HG02623 (cell line): ENCODE measurements at regions not wholly inside any gene's neighbourhood (a gene's known extent, or its start where the extent isn't known, plus 50 kb on each side); places are given as distances from the start of the nearest gene placed in this dataset.

ENCODE experiments used
- ATAC-seq: cut with Tn5 transposase; IDR thresholded peaks from one replicate; pipeline ENCODE4 v1.9.1; 2021; ENCODE audit warnings: moderate library complexity; ENCODE audit not compliant: unreplicated experiment

DNA sequence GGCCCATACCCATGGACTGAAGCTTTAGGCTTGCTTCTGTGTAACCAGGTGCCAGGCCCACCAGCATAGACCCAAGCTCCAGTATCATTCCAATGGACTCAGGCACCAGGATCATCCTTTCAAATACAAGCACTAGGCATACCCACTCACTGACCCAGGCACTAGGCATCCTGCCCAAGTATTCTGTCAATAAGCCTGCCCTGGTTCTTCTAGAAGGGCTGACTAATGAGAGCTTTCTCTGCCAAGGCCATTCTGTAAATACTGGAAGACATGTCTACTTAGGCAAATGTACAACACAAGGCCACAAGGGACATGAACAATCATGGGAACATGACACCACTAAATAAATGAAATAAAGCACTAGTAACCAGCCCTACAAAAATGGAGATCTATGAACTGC is 352.2 kb downstream of the FSCB start:
- no peak for ATAC-seq

DNA sequence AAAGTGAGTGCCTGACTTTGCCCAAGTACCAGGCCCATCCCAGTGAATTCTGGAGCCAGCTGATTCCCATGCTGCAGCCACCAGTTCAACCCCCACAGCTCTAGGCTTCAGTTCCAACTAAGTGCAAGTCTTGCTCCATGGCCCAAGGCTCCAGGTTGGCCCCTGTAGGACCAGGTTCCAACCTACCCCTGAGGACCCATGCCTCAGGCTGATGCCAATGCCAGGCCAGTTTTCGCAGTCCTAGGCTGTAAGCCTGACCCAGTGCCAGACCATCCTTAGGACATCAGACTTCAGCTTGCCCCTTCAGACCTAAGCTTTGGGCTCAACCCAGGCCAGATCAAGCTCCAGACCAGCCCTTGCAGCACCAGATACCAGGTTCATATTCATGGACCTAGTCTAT is 352.6 kb downstream of the FSCB start:
- ATAC-seq, result no peak

DNA sequence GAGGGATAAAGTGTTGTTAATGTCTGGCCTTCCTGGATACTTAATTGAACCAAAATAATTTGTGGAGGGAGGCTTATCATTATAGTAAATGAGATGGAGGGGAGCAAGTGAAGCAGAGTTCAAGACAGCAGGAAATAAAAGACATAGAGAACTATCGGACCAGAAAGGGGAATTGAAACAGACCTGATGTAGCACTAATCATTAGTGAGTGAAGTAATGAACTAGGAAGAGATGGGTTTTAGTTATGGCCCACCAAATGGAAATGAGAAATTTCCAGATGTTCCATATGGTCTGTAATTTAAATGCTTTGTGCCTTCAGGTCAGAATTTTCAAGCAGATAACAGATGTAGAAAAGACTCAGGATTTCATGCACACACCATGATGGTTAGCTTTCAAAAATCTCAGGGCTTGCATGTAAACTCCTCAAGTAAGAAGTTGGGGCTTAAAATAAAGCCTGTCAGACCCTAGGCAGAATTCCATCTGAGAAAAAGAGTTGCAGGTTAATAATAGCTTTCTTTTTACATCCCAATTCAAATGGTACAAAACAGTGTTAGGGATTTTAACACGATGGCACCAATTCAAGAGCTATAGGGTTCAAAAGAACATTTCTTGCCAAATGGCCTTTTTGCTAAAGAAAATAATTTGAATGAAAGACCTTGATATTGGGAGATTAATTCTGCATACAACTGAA is 355.8 kb downstream of the FSCB start:
- no peak for ATAC-seq

DNA sequence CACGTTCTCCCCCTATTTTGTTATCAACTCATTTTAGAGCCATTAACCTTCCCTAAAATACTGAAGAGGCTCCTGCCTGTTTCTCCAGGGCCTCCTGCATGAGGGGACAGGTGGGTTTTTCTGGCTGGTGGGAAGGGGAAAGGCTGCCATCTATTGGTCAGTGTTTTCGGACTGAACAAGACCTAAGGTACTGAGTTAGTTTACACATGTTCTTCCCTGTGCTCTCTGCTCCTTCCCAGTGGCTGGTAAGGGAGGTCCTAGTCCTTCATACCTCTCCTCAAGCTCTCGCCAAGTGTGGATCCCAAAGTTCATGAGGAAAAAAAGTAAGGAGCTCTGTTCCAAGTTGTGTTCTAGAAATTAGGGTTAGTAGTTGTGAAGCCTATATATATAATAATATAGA is 357.5 kb downstream of the FSCB start:
- ATAC-seq, result peak; percentile 66

DNA sequence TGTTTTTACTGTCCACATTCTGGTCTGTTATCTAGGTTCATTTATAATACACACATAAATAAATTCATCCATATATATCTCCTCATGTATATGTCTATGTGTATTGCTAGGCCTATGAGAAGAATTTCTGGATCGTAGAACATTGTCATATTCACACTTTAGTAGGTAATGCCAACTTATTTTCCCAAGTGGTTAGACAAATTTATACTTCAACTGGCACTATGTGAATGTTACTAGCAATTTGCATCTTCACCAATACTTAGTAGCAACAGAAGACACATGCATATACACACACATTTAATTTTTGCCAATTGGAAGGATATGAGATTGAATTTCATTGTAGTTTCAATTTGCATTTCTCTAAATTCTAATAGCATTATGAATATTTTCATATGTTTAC is 365.1 kb downstream of the FSCB start:
- ATAC-seq, result no peak

DNA sequence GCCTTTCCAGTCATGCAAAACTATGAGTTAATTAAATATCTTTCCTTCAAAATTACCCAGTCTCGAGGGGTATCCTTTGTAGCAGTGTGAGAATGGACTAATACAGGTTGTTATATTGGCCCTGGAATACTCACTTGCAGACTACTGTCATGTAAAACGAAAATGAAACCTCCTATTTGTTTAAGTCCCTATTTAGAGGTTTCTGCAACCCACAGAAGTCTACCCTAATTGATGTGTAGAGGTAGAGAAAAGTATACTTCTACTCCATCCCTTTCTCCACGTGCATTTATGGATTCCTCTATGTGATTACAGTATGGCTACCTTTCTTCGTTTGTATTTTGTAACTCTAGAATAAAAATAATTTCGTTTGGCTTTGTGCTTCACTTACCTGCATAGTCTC is 371.1 kb downstream of the FSCB start:
- peak; percentile 58 for ATAC-seq

DNA sequence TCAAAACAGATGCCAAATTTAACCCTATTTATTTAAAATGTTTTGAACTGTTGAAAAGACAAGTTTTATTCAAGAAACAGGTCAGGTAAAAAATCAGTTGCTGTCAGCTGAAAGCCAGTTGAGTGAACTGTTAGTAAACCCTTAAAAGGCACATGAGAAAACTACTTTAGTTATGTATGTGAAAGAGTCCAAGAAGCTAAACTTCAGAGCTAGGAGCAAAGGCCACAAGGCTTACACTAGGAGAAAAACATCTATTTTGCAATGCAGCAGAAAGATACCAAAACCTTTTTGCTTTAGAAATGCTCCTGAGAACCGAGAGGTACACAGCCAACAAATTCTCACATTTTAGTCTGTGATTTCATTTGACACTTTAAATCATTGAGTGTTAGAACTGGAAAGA is 375.2 kb downstream of the FSCB start:
- no peak for ATAC-seq

DNA sequence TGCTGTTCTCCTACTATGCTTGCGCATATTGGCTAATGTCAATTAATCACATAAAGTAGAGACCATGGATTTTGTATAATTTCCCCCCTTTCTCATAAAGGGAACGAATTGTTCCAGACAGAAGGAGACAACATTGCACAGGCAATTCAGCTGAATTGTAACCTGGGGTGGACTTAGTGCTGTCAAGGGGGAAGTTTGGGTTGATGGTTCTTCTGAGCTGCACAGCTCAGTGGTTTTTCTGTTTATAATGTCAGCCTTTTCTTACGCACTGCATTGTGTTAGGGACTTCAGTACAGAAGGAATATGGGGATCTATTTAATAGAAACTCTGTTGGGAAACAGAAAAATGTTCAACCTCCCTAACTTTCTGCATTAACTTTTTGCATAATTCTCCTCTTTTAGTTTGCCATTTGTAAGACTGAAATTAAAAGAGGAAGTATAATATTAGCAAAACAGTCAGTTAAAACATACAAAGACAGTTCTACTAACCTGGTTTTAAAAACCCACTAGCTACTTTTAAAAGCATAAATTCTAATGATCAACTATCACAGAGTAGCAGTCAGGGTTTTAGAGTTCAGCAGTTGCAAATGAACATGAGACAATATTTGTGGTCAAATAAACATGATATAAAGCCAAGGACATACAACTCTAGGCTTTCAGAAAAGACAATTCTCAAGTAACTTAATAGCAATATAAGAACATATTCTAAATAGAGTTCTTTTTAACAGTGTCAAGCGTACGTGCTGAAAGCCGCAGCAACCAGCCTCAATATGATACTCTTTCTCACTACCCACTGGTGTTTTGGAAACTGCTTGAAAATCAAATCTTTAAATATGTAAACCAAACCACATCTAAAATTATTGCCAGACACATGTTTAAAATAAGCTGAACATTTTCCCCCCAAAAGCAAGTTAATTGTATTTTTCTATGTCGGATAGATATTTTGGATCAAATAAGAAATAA is 393.0 kb downstream of the FSCB start:
- peak; percentile 45 for ATAC-seq

DNA sequence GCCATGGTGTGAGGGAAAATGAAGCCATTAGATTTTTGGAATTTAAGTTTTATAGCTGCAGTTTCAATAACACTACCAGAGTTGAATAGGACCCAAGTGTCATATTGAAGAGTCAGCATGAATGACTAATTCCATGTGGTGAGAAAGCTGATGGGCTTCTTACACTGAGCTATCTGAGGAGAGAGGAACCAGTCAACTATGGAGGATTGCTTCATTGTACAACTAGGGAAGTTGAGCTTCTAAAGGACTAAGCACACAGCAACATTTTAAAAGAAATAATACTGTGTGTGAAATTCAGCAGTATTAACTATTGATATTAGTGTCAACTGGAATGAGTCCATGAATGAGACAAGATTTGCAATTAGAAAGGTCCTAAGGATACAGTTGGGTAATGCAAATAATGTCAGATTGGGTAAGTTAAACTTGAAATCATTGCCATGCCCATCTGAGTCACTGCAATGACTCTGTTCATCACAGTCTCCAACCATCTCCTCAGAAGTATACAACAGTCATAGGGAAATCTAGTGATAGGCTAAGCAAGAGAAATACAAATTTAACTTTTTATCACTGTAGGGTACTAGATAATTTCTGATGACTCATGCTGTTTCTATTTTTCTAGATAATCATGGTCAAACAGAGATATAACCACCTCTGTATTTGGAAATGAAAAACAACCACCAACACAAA is 394.2 kb downstream of the FSCB start:
- ATAC-seq, result no peak

DNA sequence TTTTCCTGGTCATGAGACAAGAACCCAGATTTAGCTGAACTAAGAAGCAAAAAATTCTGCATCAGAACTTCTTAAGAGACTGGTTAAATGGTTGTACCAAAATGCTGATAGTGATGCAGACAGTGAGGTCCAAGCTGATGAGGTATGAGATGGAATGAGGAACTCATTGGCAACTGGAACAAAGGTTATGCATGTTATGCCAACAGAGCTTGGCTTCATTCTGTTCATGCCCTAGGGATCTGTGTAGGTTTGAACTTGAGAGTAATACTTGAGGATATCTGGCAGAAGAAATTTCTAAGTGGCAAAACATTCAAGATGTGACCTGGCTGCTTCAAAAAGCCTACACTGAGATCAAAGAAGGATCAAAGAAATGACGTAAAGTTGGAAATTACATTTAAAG is 398.0 kb downstream of the FSCB start:
- ATAC-seq, result no peak

DNA sequence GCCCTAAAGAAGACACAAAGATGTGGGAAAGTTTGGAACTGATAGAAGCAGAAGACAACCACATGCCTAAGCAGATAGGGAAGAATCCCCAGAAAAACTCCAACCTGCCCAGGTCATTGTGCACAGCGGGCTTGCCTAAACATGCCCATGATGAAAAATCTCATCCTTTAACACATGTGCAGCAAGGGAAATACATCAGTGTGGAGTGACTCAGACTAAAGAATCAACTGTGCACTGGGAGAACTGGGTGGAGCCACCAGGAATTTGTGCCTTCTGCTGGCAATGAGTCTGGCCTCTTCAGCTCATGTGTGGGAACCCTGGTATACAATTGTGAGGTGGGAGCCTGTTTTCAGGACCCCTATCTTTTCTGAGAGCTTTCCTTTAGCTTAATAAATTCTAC is 398.5 kb downstream of the FSCB start:
- ATAC-seq, result no peak

DNA sequence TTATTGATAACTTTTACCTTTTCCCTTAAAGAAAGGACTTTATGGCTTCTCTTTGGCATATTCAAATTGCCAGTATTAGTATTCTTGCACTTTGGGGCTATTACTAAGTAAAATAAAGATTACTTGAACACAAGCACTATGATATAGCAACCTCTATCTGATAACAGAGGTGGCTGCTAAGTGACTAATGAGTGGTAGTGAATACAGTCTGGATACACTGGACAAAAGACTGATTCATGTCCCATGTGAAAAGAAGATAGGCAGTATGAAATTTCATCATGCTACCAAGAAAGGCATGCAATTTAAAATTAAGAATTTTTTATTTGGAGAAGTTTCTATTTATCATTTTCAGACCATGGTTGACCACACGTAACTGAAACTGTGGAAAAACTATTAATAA is 399.9 kb downstream of the FSCB start:
- no peak for ATAC-seq

DNA sequence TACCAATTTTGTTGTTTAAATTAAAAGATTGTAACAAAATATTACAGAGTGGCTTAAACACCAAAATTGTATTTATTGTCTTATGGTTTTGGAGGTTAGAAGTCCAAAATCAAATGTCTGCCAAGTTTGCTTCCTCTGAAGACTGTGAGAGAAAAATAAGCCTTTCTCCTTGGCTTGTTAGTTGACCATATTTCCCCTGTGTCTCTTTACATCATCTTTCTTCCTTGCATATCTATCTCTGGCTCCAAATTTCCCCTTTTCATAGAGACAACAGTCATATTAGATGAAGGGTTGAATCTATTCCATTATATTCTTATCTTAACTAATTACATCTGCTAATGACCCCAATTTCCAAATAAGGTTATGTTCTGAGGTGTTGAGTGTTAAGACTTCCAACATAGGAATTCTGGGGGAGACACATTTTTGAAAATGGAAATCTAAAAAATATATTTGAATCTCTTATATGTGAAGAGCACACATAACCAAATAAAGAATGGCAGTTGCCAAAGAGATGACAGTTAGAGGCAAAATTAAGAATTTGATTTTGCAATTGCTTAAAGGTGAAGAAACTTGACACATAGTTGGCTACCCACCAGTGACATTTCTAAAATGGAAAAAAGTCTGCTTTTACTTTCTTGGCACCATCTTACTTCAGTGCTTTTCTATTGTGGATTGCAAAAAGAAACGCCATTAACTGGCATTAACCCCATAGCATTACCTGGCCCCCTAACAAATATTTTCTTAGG is 407.2 kb downstream of the FSCB start:
- no peak for ATAC-seq

DNA sequence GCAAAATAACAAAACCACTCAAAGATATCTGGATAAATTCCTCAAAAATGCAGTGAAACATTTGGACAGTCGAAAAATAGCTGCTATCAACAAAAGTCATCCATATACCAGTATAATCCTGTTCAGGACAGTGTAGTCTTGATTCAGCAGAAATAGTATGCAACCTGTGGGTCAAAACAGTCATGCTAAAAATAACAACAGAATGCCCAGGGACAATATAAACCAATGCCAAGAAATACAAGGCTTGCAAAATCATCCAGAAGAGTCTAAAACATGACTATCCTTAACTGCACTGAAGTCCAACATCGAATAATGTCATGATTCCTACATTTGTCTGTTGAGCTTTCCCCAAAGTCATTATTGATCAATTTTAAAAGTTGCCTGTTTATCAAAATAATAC is 425.9 kb downstream of the FSCB start:
- ATAC-seq, result no peak

DNA sequence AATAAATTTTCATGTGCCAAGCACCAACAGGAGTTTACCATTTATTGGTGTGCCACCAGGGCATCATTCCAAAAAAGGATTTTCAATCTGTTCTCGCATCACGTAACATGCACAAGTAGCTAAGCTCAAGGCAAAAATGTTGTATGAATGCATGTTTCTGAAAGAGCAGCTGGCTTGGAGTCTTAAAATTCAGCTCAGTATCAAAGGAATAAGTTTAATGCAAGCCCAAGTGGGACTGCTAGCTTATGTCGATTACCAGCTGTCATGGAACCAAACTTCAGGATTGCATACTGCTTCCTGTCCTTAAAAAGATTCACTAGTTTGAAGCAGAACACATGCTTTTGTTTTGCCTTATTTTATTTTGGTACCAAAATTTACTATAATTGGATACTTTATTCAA is 437.0 kb downstream of the FSCB start:
- no peak for ATAC-seq

DNA sequence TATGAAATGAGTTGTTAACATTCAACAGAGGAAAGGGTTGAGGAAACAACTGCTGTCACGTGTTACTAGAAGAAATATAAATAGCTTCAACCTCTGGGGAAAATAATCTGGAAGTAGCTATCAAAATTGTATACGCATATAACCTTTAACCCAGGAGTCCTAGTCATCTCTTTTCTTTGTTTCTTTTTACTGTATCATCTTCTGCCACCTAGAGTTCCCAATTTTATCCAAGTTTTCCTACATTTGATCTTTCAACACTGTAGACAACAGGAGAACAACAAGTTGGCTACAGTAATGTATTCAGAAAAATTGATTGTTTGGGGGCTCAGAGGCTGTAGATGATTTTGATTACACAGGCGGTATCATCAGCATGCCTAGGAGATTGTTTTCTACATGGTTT is 453.7 kb downstream of the FSCB start:
- no peak for ATAC-seq

DNA sequence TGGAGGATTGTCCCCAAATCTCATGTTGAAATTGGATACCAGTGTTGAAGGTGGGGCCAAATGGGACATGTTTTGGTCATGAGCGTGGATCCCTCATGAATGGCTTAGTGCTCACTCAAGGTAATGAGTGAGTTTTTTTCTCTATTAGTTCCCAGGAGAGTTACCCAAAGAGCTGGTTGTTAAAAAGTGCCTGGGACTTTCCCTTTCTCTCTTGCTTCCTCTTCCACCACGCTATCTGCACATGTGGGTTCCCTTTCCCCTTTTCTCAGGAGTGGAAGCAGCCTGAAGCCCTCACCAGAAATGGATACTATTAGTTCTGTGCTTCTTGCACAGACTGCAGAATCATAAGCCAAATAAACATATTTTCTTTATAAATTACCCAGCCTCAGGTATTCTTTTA is 465.4 kb downstream of the FSCB start:
- peak; percentile 63 for ATAC-seq

DNA sequence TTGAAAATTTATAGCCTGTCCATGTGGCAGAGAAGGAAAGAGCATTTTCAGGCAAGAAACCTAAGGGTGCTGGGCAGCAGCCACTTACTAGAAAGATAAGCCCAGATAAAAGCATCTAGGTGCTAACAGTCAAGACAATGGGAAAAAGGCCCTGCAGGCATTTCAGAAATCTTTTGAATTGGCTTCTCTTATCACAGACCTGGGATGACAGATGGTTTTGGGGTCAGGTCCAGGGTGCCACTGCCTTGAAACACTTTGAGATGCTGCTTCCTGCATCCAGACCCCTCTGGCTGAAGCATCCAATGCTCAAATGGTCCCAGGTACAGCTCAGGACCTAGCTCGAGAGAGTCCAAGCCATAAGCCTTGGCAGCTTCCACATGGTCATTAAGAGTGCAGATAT is 466.5 kb downstream of the FSCB start:
- ATAC-seq, result no peak

DNA sequence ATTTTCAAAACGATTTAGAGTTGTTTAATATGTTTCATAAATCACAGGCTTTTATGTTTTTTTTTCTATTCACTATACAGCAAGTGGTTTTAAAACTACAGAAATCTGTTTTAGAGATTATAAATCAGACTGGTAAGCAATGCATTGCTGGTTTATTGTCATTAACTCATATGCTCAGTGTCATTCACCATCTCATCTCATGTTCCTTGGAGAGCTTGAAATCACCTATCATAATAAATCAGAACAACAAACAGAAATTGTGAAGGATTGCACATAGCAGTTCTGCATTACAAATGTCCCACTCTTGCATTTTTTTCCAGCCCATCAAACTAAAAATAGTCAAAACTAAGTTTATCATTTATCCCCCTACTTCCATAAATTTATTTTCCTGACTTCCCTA is 470.8 kb downstream of the FSCB start:
- ATAC-seq, result no peak

DNA sequence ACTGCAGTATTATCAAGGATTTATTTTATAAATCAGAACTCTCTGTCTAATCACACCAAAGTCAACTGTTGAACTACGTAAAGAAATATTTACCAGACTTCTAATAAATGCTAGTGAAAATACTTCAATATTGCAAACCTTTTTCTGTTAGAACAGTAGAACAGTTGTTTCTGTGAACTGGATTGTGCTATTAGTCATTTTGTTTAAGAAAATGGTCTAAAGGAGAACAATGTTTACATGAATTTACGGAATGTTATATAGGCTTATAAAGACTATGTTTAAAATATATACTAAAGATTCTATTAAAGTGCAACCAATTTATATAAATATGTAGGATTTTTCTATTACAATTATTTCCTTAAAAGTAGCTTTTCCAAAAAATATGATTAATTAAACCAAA is 471.4 kb downstream of the FSCB start:
- no peak for ATAC-seq

DNA sequence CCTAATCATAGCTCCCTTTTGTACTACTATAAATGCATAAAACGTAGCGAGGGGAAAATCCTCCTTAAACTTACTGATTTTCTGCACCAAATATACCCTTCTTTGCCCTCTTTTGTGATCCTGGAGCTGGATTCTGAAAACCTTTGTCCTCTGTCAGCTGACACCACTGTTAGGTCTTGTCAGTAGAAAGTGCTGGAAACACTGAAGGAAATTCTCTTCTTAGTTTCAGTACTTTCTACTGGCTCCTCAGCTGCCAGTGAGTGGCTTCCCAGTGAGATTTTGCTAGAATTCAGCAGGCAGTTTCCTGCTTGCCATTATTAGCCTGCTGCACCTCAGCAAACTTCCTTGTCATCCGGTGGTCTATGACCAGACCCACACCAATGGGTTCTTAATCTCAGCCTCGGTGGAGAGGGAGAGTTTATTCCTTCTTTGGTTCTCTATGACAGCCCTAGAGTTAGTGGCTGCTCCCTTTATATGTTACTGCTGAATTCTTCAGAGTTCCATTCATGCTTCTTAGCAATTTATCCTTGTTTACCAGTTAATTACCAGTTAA is 476.2 kb downstream of the FSCB start:
- ATAC-seq, result no peak
